ENCODE measurements at regions not wholly inside any gene's neighbourhood (a gene's known extent, or its start where the extent isn't known, plus 50 kb on each side); places are given as distances from the start of the nearest gene placed in this dataset.

DNA sequence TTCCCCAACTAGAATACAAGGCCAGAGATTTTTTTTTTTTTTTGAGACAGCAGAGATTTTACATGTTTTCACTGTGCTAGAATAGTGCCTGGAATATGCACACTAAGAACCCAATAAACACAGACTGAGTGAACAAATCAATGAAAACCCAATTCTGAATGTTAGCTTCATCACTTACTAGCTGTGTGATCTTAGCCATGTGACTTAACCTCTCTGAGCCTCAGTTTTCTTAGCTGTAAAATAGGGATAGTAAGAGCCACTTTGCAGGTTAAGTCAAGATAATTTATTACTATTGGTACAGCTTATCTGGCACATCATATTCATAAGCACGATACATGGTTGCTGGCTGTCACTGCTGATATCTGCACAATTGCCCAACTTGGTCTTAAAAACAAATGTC is 140.6 kb downstream of the EN1 start:
- Histone ChIP-seq H3K79me2 (ENCODE audit: low read length) (no peaks in the 10 kb centered on the region), H2AFZ (ENCODE audit: low read length) (no peak overlapping the region), H3K9me3 (ENCODE audit: low read length) (no peaks in the 10 kb centered on the region), H3K4me3 (ENCODE audit: low read length) (no peak overlapping the region), H3K4me1 (ENCODE audit: low read length) (no peaks in the 10 kb centered on the region), H3K36me3 (ENCODE audit: insufficient read depth, low read length) (no peaks in the 10 kb centered on the region), H3K9ac (ENCODE audit: low read length) (no peak overlapping the region), H3K4me2 (ENCODE audit: low read depth, low read length, poor library complexity, severe bottlenecking) (no peak overlapping the region), H3K9me2 (replicated peaks; ENCODE audit: insufficient read depth, low read length) (no peaks in the 10 kb centered on the region), H3K27me3 (ENCODE audit: low read length) (no peaks in the 10 kb centered on the region), H4K20me1 (ENCODE audit: insufficient read depth, low read depth, low read length) (no peaks in the 10 kb centered on the region), H3K27ac (ENCODE audit: low read length) (no peak overlapping the region)
- DNase-seq: no peak

DNA sequence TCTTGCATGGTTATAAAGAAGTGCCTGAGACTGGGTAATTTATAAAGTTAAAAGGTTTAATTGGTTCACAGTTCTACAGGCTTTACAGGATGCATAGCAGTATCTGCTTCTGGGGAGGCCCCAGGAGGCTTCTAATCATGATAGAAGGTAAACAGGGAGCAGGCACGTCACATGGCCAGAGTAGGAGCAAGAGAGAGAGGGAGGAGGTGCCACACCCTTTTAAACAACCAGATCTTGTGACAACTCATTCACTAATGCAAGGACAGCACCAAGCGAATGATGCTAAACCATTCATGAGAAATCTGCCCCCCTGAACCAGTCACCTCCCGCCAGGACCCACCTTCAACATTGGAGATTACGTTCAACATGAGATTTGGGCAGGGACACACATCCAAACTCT is 141.1 kb downstream of the EN1 start:
- Histone ChIP-seq H3K27me3 (ENCODE audit: low read length) (no peaks in the 10 kb centered on the region), H3K9me3 (ENCODE audit: low read length) (no peaks in the 10 kb centered on the region), H3K4me3 (ENCODE audit: low read length) (no peak overlapping the region), H3K9me2 (replicated peaks; ENCODE audit: insufficient read depth, low read length) (no peaks in the 10 kb centered on the region), H3K4me2 (ENCODE audit: low read depth, low read length, poor library complexity, severe bottlenecking) (no peak overlapping the region), H3K79me2 (ENCODE audit: low read length) (no peaks in the 10 kb centered on the region), H3K4me1 (ENCODE audit: low read length) (no peaks in the 10 kb centered on the region), H4K20me1 (ENCODE audit: insufficient read depth, low read depth, low read length) (no peaks in the 10 kb centered on the region), H2AFZ (ENCODE audit: low read length) (no peak overlapping the region), H3K36me3 (ENCODE audit: insufficient read depth, low read length) (no peaks in the 10 kb centered on the region), H3K9ac (ENCODE audit: low read length) (no peak overlapping the region), H3K27ac (ENCODE audit: low read length) (no peak overlapping the region)
- DNase-seq: no peak

DNA sequence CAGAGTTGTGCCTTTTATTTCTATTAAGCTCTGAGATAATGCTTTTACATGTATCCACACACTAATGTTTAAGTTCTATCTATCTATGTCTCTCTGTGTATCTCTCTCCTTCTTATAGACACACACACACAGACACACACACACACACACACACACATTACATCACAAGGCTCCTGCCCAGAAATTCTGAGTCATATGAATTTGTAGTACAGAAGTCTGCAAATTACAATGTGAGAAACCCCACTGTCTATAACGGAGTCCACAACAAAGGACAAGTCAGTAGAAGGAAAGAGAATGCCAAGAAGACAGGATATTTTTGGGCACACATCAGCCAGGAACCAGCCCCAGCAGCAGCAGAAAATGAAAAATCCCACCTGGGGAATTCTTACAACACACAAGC is 142.4 kb downstream of the EN1 start:
- DNase-seq: no peak
- H3K4me3 ChIP-seq (ENCODE audit: low read length): no peak overlapping the region
- H3K4me1 ChIP-seq (ENCODE audit: low read length): no peaks in the 10 kb centered on the region
- no peak overlapping the region for H3K4me2 ChIP-seq (ENCODE audit: low read depth, low read length, poor library complexity, severe bottlenecking)
- no peaks in the 10 kb centered on the region for H3K9me3 ChIP-seq (ENCODE audit: low read length)
- H3K36me3 ChIP-seq (ENCODE audit: insufficient read depth, low read length): no peaks in the 10 kb centered on the region
- no peak overlapping the region for H2AFZ ChIP-seq (ENCODE audit: low read length)
- no peaks in the 10 kb centered on the region for H3K79me2 ChIP-seq (ENCODE audit: low read length)
- no peaks in the 10 kb centered on the region for H3K9me2 ChIP-seq (replicated peaks; ENCODE audit: insufficient read depth, low read length)
- no peaks in the 10 kb centered on the region for H3K27me3 ChIP-seq (ENCODE audit: low read length)
- no peak overlapping the region for H3K27ac ChIP-seq (ENCODE audit: low read length)
- H4K20me1 ChIP-seq (ENCODE audit: insufficient read depth, low read depth, low read length): no peaks in the 10 kb centered on the region
- H3K9ac ChIP-seq (ENCODE audit: low read length): no peak overlapping the region

DNA sequence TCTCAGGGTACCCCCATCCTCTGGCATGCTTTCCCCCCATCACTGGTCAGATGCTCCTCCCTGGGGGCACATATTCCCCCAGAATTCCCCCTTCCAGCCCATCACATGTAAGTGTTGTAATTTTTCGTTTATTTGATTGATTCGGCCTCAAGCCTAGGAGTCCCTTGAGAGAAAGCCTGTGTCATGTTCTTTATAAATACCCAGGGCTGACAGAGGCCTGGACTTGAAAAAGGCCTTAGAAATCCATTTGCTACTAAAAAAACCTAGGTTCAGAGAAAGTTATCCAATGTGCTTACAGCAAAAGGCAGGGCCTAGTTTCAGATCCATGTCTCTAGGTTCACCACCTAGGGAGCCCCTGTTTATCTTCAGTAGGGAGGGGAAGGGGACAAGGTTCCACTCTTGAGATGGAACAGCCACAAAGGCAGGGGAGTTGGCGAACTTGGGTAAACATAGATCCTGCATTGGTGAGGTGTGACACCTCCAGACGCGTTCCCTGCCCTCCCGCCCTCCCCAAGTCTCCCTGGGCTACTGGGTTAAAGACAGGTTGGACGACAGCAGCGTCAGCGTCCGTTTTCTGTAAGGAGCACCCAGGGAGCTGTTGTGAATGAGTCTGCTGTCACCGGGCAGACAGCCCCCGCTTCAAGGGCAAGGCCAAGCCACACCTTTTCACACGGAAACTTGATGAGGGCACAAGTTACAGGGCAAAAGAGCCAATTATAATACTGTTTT is 147.8 kb downstream of the EN1 start:
- Histone ChIP-seq H3K27ac (ENCODE audit: low read length) (no peak overlapping the region), H4K20me1 (ENCODE audit: insufficient read depth, low read depth, low read length) (no peaks in the 10 kb centered on the region), H3K36me3 (ENCODE audit: insufficient read depth, low read length) (no peaks in the 10 kb centered on the region), H3K4me1 (ENCODE audit: low read length) (no peaks in the 10 kb centered on the region), H3K4me3 (ENCODE audit: low read length) (no peak overlapping the region), H3K9me2 (replicated peaks; ENCODE audit: insufficient read depth, low read length) (no peaks in the 10 kb centered on the region), H3K27me3 (ENCODE audit: low read length) (no peaks in the 10 kb centered on the region), H3K9me3 (ENCODE audit: low read length) (no peaks in the 10 kb centered on the region), H3K9ac (ENCODE audit: low read length) (no peak overlapping the region), H2AFZ (ENCODE audit: low read length) (no peak overlapping the region), H3K4me2 (ENCODE audit: low read depth, low read length, poor library complexity, severe bottlenecking) (no peak overlapping the region), H3K79me2 (ENCODE audit: low read length) (no peaks in the 10 kb centered on the region)
- DNase-seq: no peak

DNA sequence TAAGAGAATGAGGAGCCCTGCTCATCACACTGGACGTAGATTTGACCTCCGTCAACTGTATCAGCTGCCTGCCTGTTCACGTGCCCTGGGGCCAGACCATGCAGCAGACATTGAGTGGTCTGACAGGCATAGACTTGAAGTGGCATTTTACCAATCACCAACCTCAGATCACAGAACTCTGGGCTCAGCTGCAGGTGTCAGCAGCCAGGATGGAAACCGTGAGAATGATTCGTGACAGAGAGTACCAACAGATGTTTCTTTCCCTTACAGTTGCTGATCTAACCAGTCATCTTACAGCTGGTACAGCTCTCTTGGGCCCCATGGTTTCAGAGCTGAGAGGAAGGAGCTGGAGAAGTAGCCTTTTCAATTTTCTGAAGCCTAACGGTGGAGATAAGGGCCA is 148.9 kb downstream of the EN1 start:
- H3K79me2 ChIP-seq (ENCODE audit: low read length): no peaks in the 10 kb centered on the region
- no peak for DNase-seq
- H3K9ac ChIP-seq (ENCODE audit: low read length): no peak overlapping the region
- no peak overlapping the region for H3K4me2 ChIP-seq (ENCODE audit: low read depth, low read length, poor library complexity, severe bottlenecking)
- H3K27me3 ChIP-seq (ENCODE audit: low read length): no peaks in the 10 kb centered on the region
- no peaks in the 10 kb centered on the region for H3K9me2 ChIP-seq (replicated peaks; ENCODE audit: insufficient read depth, low read length)
- no peak overlapping the region for H3K27ac ChIP-seq (ENCODE audit: low read length)
- no peaks in the 10 kb centered on the region for H4K20me1 ChIP-seq (ENCODE audit: insufficient read depth, low read depth, low read length)
- no peak overlapping the region for H3K4me3 ChIP-seq (ENCODE audit: low read length)
- no peak overlapping the region for H2AFZ ChIP-seq (ENCODE audit: low read length)
- no peaks in the 10 kb centered on the region for H3K4me1 ChIP-seq (ENCODE audit: low read length)
- no peaks in the 10 kb centered on the region for H3K9me3 ChIP-seq (ENCODE audit: low read length)
- H3K36me3 ChIP-seq (ENCODE audit: insufficient read depth, low read length): no peaks in the 10 kb centered on the region

DNA sequence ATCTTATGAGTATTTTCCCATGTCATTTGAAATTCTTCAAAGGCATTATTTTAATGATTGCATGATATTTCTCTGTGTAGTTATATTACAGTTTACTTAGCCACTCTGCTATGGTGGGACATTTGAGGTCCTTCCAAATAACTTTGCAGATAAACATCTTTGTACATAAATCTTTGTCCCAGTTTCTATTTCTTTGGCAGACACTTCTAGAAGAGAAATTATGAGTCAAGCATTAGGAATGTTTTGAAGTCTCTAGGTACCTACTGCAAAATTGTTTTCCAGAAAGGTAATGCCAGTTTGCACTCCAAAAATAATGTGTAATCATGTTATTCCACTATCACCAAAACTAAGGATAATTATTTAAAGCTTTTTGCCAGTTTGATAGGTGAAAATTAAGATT is 149.7 kb downstream of the EN1 start:
- H2AFZ ChIP-seq (ENCODE audit: low read length): no peak overlapping the region
- H3K4me1 ChIP-seq (ENCODE audit: low read length): no peaks in the 10 kb centered on the region
- H4K20me1 ChIP-seq (ENCODE audit: insufficient read depth, low read depth, low read length): no peaks in the 10 kb centered on the region
- H3K4me2 ChIP-seq (ENCODE audit: low read depth, low read length, poor library complexity, severe bottlenecking): no peak overlapping the region
- no peaks in the 10 kb centered on the region for H3K36me3 ChIP-seq (ENCODE audit: insufficient read depth, low read length)
- H3K27me3 ChIP-seq (ENCODE audit: low read length): no peaks in the 10 kb centered on the region
- no peak overlapping the region for H3K27ac ChIP-seq (ENCODE audit: low read length)
- H3K4me3 ChIP-seq (ENCODE audit: low read length): no peak overlapping the region
- no peaks in the 10 kb centered on the region for H3K9me2 ChIP-seq (replicated peaks; ENCODE audit: insufficient read depth, low read length)
- H3K79me2 ChIP-seq (ENCODE audit: low read length): no peaks in the 10 kb centered on the region
- H3K9ac ChIP-seq (ENCODE audit: low read length): no peak overlapping the region
- DNase-seq: no peak
- no peaks in the 10 kb centered on the region for H3K9me3 ChIP-seq (ENCODE audit: low read length)

DNA sequence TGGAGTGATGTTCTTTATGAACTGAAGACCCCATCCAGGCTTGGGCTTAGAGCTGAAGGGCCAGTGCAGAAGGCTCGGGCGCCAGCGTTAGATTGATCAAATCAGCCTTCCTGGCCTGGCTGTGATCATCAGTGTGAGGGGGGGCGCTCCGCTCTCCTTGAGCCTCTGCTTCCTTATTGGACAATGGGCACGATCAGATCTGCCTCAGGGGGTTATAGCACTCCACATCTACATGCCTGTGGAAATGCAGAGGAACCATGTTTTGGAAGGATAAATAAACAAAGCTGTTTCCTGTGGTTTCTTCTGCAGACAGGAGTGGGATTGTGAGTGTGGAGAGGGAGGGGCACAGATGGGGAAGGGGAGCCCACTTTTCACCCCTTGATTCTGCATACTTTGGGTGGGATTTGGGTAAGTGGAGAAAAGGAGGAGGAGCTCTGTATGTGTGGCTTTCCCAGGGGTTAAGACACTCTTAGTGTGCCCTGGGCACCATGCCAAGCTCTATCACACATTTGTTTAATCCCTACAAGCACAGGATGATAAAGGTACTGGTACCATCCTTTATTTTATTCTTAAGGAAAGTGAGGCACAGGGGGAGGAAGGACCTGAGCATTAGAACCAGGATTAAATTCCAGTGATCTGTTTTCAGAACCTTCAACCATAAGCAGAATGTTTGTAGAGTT is 150.5 kb downstream of the EN1 start:
- Histone ChIP-seq H3K9me2 (replicated peaks; ENCODE audit: insufficient read depth, low read length) (no peaks in the 10 kb centered on the region), H2AFZ (ENCODE audit: low read length) (no peak overlapping the region), H3K4me2 (ENCODE audit: low read depth, low read length, poor library complexity, severe bottlenecking) (no peak overlapping the region), H3K79me2 (ENCODE audit: low read length) (no peaks in the 10 kb centered on the region), H3K27ac (ENCODE audit: low read length) (no peak overlapping the region), H3K27me3 (ENCODE audit: low read length) (no peaks in the 10 kb centered on the region), H3K9me3 (ENCODE audit: low read length) (no peaks in the 10 kb centered on the region), H4K20me1 (ENCODE audit: insufficient read depth, low read depth, low read length) (no peaks in the 10 kb centered on the region), H3K4me3 (ENCODE audit: low read length) (no peak overlapping the region), H3K36me3 (ENCODE audit: insufficient read depth, low read length) (no peaks in the 10 kb centered on the region), H3K9ac (ENCODE audit: low read length) (no peak overlapping the region), H3K4me1 (ENCODE audit: low read length) (no peaks in the 10 kb centered on the region)
- no peak for DNase-seq

DNA sequence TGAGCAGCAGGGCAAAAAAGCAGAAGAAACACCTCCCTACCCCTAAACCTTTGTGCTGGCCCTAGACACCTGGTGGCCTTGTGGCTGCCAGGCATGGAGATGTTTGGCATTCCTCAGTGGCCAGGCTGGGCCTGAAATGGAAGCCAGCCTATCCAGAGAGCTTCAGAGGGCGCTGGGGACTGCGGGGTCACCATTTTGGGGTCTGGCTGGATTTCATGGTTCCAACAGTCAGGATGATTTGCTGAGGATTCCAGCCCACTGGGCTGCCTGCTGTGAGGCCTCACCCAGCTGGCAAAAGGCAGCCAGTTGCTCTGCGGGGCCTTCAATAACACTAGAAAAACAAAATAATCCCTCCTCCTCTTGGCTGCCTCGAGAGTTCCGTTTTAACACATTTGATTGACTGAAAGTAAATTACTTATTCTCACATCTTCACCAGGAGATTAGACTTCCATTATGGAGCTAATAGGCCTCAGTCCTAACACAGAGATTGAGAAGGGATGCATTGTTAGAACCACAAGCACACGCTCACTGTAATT is 154.1 kb downstream of the EN1 start:
- no peaks in the 10 kb centered on the region for H3K9me3 ChIP-seq (ENCODE audit: low read length)
- no peaks in the 10 kb centered on the region for H3K36me3 ChIP-seq (ENCODE audit: insufficient read depth, low read length)
- no peak overlapping the region for H3K9ac ChIP-seq (ENCODE audit: low read length)

More for the DNA sequence above, 154.1 kb downstream of the EN1 start:
- Histone ChIP-seq H3K4me1 (ENCODE audit: low read length) (no peaks in the 10 kb centered on the region), H3K9me2 (replicated peaks; ENCODE audit: insufficient read depth, low read length) (no peaks in the 10 kb centered on the region), H4K20me1 (ENCODE audit: insufficient read depth, low read depth, low read length) (no peaks in the 10 kb centered on the region), H3K79me2 (ENCODE audit: low read length) (no peaks in the 10 kb centered on the region), H3K27me3 (ENCODE audit: low read length) (no peaks in the 10 kb centered on the region), H3K27ac (ENCODE audit: low read length) (no peak overlapping the region), H3K4me3 (ENCODE audit: low read length) (no peak overlapping the region), H3K4me2 (ENCODE audit: low read depth, low read length, poor library complexity, severe bottlenecking) (no peak overlapping the region), H2AFZ (ENCODE audit: low read length) (no peak overlapping the region)
- DNase-seq: no peak

Data from Karpas-422 (cell line).